ENCODE measurements at regions not wholly inside any gene's neighbourhood (a gene's known extent, or its start where the extent isn't known, plus 50 kb on each side); places are given as distances from the start of the nearest gene placed in this dataset.

DNA sequence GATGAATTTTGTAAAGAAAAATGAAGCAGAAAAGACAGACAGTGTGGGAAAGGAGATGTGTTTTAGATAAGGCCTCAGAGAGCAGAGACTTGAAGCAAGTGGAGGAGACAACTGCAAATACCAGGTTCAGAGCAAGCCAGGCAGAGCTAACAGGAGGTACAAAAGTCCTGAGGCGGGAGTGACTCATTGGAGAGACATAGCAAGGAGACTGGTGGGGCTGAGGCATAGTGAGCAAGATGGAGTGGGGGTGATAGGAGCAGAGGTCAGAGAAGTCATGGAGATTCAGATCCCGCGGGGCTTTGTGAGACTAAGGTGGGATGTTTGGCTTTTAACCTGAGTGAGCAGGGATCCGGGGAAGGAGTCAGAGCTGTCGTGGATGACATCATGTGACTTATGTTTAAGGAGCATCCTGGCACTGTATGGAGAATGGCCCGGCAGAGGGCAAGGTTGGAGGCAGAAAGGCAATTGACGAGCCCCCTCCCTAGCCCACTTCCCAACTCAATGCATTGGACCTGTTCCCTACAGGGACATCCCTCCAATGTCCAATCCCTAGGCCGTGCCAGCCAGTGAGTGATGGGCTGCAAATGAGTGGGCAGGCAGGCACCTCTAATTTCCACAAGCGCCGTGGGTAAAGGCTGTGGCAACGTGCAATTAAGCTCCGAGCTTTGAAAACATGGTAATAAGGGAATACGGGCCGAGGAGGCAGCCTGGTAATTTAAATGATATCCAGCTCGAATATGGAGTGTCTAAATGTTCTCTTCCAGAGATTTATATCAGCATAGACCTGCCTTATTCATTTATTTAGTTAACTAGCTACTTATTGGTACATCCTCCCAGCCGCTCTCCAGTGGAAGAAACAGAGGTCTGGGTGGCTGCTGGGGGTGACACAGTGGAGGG is 206.8 kb upstream of the LHX5 start:
- no peak overlapping the region for H2BK12ac ChIP-seq (ENCODE audit: insufficient read length, low read depth, low read length)
- H2BK120ac ChIP-seq (ENCODE audit: low read depth, low read length, poor library complexity, severe bottlenecking), result no peak overlapping the region
- no peak overlapping the region for H2AK5ac ChIP-seq (ENCODE audit: insufficient read length, low read length)
- H3K14ac ChIP-seq (ENCODE audit: insufficient read depth, low read length), result no peak overlapping the region; the same call in 1 of the 2 replicates
- H2BK20ac ChIP-seq (ENCODE audit: low read depth, low read length, poor library complexity, severe bottlenecking), result no peak overlapping the region
- no peak overlapping the region for H2BK5ac ChIP-seq (ENCODE audit: insufficient read length, low read length)
- H3K23ac ChIP-seq (ENCODE audit: insufficient read length, low read depth, low read length), result no peak overlapping the region
- H3K4ac ChIP-seq (ENCODE audit: low read depth, low read length), result no peak overlapping the region
- H4K20me1 ChIP-seq (ENCODE audit: control insufficient read depth, insufficient read depth, insufficient read length), result no peaks in the 10 kb centered on the region
- no peaks in the 10 kb centered on the region for H3K23me2 ChIP-seq (ENCODE audit: insufficient read length, low read depth, low read length, poor library complexity, severe bottlenecking)
- H3K27me3 Mint-ChIP-seq (ENCODE audit: low read depth), result peaks cover 33% of the 10 kb centered on the region
- H3K79me1 ChIP-seq (ENCODE audit: insufficient read depth, low read depth, low read length, poor library complexity, severe bottlenecking), result no peaks in the 10 kb centered on the region
- no peak overlapping the region for H3K18ac ChIP-seq (ENCODE audit: insufficient read length, low read depth, low read length)
- no peak overlapping the region for H3K27ac ChIP-seq (ENCODE audit: insufficient read length, low read depth, low read length)
- H3K9ac ChIP-seq (ENCODE audit: extremely low read depth, insufficient read length, low read length), result no peak overlapping the region
- no peak overlapping the region for H4K8ac ChIP-seq (replicated peaks; ENCODE audit: insufficient read length, low read depth, low read length)
- no peak overlapping the region for H3K56ac ChIP-seq (ENCODE audit: insufficient read length, low read depth, low read length)
- no CpG with 5 or more reads among the region's 16 CpGs for WGBS (ENCODE audit: extremely low coverage, insufficient read length, low lambda C conversion rate)
- no peak overlapping the region for H3K4me3 Mint-ChIP-seq
- no peaks in the 10 kb centered on the region for H3K27me3 ChIP-seq (ENCODE audit: insufficient read depth, low read length)
- no peaks in the 10 kb centered on the region; a peak in 1 of 5 replicates for H3K9me3 Mint-ChIP-seq
- H3T11ph ChIP-seq (ENCODE audit: low read length), result no peak overlapping the region
- H3K79me2 ChIP-seq (ENCODE audit: insufficient read depth, low read length), result no peaks in the 10 kb centered on the region
- H3K4me1 Mint-ChIP-seq, result peaks cover 2 to 13% of the 10 kb centered on the region in 2 experiments; a peak in 3 of 4 replicates
- no peak overlapping the region for H3K27ac Mint-ChIP-seq
- no peak overlapping the region for H3K4me2 ChIP-seq (ENCODE audit: insufficient read depth, insufficient read length, low read length)
- DNase-seq, result no peak
- no peaks in the 10 kb centered on the region for H3K36me3 Mint-ChIP-seq (ENCODE audit: insufficient read depth in 1 of 3, low read depth in 3 of 3)
- no peak overlapping the region for H2BK15ac ChIP-seq (ENCODE audit: low read depth, low read length)
- H2AFZ ChIP-seq (ENCODE audit: low read length), result no peak overlapping the region
- H4K5ac ChIP-seq (ENCODE audit: insufficient read length, low read depth, low read length), result no peak overlapping the region
- H3K9me3 ChIP-seq (ENCODE audit: control insufficient read depth, low read depth, low read length), result no peaks in the 10 kb centered on the region
- TF ChIP-seq, protein P1, sequence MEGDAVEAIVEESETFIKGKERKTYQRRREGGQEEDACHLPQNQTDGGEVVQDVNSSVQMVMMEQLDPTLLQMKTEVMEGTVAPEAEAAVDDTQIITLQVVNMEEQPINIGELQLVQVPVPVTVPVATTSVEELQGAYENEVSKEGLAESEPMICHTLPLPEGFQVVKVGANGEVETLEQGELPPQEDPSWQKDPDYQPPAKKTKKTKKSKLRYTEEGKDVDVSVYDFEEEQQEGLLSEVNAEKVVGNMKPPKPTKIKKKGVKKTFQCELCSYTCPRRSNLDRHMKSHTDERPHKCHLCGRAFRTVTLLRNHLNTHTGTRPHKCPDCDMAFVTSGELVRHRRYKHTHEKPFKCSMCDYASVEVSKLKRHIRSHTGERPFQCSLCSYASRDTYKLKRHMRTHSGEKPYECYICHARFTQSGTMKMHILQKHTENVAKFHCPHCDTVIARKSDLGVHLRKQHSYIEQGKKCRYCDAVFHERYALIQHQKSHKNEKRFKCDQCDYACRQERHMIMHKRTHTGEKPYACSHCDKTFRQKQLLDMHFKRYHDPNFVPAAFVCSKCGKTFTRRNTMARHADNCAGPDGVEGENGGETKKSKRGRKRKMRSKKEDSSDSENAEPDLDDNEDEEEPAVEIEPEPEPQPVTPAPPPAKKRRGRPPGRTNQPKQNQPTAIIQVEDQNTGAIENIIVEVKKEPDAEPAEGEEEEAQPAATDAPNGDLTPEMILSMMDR (conservative IDR thresholded peaks at IDR 0.05), result no peak
- H4K91ac ChIP-seq (ENCODE audit: insufficient read length, low read depth, low read length), result no peak overlapping the region
- H3K4me1 ChIP-seq (ENCODE audit: insufficient read depth, low read length), result no peaks in the 10 kb centered on the region

Measured in H9 (cell line).